Hepatocyte (in vitro differentiated cells): ENCODE measurements at regions not wholly inside any gene's neighbourhood (a gene's known extent, or its start where the extent isn't known, plus 50 kb on each side); places are given as distances from the start of the nearest gene placed in this dataset.

ENCODE experiments used
- DNase-seq: peaks from one replicate; pipeline ENCODE4 v3.0.0-alpha.2; 2016; ENCODE audit warnings: low spot score
- H2AFZ ChIP-seq: fragments of 200-600 bp; sonication (generic); 2 replicates; pipeline ENCODE4 v1.6.0; 2016; ENCODE audit warnings: antibody characterized with exemption, mild to moderate bottlenecking
- H3K27ac ChIP-seq: fragments of 200-600 bp; sonication (generic); 2 replicates; pipeline ENCODE4 v1.5.1; 2016; ENCODE audit warnings: mild to moderate bottlenecking
- H3K27me3 ChIP-seq: fragments of 200-600 bp; sonication (generic); 2 replicates; pipeline ENCODE4 v1.6.1; 2016
- H3K36me3 ChIP-seq: fragments of 200-600 bp; sonication (generic); replicated peaks from 2 replicates; pipeline ENCODE4 v1.5.1; 2016; ENCODE audit warnings: low read depth; ENCODE audit not compliant: insufficient read depth
- H3K4me1 ChIP-seq: fragments of 200-600 bp; sonication (generic); 2 replicates; pipeline ENCODE4 v1.5.1; 2016; ENCODE audit warnings: mild to moderate bottlenecking, moderate library complexity; ENCODE audit not compliant: insufficient read depth
- H3K4me2 ChIP-seq: fragments of 200-600 bp; sonication (generic); 2 replicates; pipeline ENCODE4 v1.6.0; 2016
- H3K4me3 ChIP-seq: fragments of 200-600 bp; sonication (generic); 2 replicates; pipeline ENCODE4 v1.5.1; 2016; ENCODE audit warnings: mild to moderate bottlenecking
- H3K79me2 ChIP-seq: fragments of 200-600 bp; sonication (generic); 2 replicates; pipeline ENCODE4 v1.6.0; 2017; ENCODE audit warnings: mild to moderate bottlenecking
- H3K9me2 ChIP-seq: fragments of 200-600 bp; sonication (generic); replicated peaks from 2 replicates; pipeline ENCODE4 v1.6.0; 2017; ENCODE audit warnings: mild to moderate bottlenecking; ENCODE audit not compliant: insufficient read depth
- H3K9me3 ChIP-seq: fragments of 200-600 bp; sonication (generic); 2 replicates; pipeline ENCODE4 v1.5.1; 2016; ENCODE audit warnings: low read depth, mild to moderate bottlenecking
- H4K20me1 ChIP-seq: fragments of 200-600 bp; sonication (generic); 2 replicates; pipeline ENCODE4 v1.6.0; 2016; ENCODE audit warnings: mild to moderate bottlenecking; ENCODE audit not compliant: insufficient read depth, poor library complexity, severe bottlenecking
- EZH2 ChIP-seq: fragments of 200-600 bp; sonication (generic); IDR thresholded peaks from 2 replicates; pipeline ENCODE4 v1.6.1; 2016; ENCODE audit warnings: antibody characterized with exemption, mild to moderate bottlenecking, borderline replicate concordance
- EZH2phosphoT487 ChIP-seq: fragments of 200-600 bp; sonication (generic); IDR thresholded peaks from one replicate; pipeline ENCODE4 v1.6.1; 2018; ENCODE audit warnings: antibody characterized with exemption, mild to moderate bottlenecking, low read depth, moderate library complexity; ENCODE audit not compliant: unreplicated experiment, severe bottlenecking
- WGBS: methylation state at CpG from one replicate; pipeline ENCODE4 v1.1.6; 2016; ENCODE audit warnings: low lambda C conversion rate; ENCODE audit errors: missing lambda C conversion rate; 5-methylcytosine and 5-hydroxymethylcytosine counted together
- TF ChIP-seq, protein P1 (sequence below): fragments of 200-600 bp; sonication (generic); IDR thresholded peaks from 2 replicates; pipeline ENCODE4 v1.5.1; 2016; ENCODE audit warnings: antibody characterized with exemption, mild to moderate bottlenecking; ENCODE audit not compliant: poor library complexity

DNA sequence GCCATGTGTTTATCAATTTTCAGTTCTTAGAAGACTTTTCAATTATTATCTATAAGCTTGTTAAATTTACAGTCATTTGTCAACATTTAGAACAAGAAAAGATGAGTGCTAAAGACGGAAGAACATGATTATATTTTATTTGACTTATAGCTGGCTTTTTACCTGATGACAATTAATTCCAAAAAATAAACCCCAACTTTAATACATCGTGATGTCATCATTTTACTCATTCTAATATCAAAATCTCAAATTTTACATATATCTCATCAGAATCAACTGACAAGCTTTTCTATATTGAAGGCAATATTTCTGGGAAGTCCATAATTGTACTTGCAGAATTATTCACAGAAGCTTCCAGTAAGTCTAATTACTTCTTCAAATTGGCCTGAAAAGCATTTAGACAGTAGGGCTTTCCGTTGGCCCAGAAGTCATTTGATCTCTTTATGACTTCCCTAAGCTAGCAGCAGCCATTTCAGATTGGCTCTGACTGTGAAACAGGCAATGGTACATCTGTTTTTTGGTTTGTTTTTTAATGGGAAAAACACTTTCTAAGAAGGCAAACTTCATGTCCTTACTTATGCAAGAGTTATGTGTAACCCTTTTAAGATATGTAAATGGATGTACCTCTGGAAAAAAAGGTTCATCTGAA, 234.7 kb upstream of the PLSCR5 start:
- Histone ChIP-seq H3K9me2 (no peaks in the 10 kb centered on the region), H3K9me3 (no peaks in the 10 kb centered on the region), H3K4me3 (no peak overlapping the region), H2AFZ (no peak overlapping the region), H3K36me3 (no peaks in the 10 kb centered on the region), H3K79me2 (no peaks in the 10 kb centered on the region), H4K20me1 (no peaks in the 10 kb centered on the region), H3K4me2 (no peak overlapping the region), H3K27ac (no peak overlapping the region), H3K4me1 (no peaks in the 10 kb centered on the region), H3K27me3 (no peaks in the 10 kb centered on the region)
- TF ChIP-seq EZH2: no peak
- WGBS: 62% methylated on average over 3 of the region's 3 CpGs
- DNase-seq: no peak

DNA sequence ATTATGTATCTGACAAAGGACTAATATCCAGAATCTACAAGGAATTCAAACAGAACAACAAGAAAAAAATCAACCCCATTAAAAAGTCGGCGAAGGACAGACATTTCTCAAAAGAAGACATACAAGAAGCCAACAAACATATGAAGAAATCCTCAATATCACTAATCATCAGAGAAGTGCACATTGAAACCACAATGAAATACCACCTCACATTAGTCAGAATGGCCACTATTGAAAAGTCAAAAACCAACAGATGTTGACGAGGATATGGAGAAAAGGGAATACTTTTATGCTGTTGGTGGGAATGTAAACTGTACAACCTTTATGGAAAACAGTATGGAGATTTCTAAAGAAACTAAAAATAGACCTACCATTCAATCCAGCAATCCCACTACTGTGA, 233.1 kb upstream of the PLSCR5 start:
- H3K27ac ChIP-seq: no peak overlapping the region
- no peaks in the 10 kb centered on the region for H3K9me2 ChIP-seq
- H3K9me3 ChIP-seq: no peaks in the 10 kb centered on the region
- no peak for DNase-seq
- H3K4me1 ChIP-seq: no peaks in the 10 kb centered on the region
- TF ChIP-seq, protein P1, sequence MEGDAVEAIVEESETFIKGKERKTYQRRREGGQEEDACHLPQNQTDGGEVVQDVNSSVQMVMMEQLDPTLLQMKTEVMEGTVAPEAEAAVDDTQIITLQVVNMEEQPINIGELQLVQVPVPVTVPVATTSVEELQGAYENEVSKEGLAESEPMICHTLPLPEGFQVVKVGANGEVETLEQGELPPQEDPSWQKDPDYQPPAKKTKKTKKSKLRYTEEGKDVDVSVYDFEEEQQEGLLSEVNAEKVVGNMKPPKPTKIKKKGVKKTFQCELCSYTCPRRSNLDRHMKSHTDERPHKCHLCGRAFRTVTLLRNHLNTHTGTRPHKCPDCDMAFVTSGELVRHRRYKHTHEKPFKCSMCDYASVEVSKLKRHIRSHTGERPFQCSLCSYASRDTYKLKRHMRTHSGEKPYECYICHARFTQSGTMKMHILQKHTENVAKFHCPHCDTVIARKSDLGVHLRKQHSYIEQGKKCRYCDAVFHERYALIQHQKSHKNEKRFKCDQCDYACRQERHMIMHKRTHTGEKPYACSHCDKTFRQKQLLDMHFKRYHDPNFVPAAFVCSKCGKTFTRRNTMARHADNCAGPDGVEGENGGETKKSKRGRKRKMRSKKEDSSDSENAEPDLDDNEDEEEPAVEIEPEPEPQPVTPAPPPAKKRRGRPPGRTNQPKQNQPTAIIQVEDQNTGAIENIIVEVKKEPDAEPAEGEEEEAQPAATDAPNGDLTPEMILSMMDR: no peak
- no peak for TF ChIP-seq EZH2phosphoT487
- TF ChIP-seq EZH2: no peak
- WGBS: 97% methylated on average over 3 of the region's 3 CpGs
- H3K79me2 ChIP-seq: no peaks in the 10 kb centered on the region
- no peak overlapping the region for H2AFZ ChIP-seq
- H4K20me1 ChIP-seq: no peaks in the 10 kb centered on the region
- H3K27me3 ChIP-seq: no peaks in the 10 kb centered on the region
- no peaks in the 10 kb centered on the region for H3K36me3 ChIP-seq
- no peak overlapping the region for H3K4me2 ChIP-seq
- H3K4me3 ChIP-seq: no peak overlapping the region

DNA sequence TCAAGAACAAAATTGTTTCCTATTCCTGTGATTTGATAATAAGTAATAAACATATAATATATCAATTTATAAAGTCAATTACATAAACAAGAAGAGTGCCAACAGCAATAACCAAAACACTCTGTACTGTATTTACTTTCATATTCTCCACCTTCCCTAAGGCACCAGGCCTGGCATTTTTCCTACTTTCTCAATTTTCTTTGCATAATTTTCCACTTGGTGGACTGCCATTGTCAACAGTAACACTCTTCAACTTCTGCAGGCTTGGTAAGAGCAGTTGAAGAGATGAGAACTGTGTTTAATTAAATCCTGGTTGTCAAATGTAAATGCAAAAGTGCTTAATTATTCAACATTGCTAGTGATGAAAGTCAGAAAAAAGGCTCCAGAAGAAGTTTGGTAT, 229.8 kb upstream of the PLSCR5 start:
- no peaks in the 10 kb centered on the region for H4K20me1 ChIP-seq
- H3K4me3 ChIP-seq: no peak overlapping the region
- H3K36me3 ChIP-seq: no peaks in the 10 kb centered on the region
- no peaks in the 10 kb centered on the region for H3K79me2 ChIP-seq
- H3K4me2 ChIP-seq: no peak overlapping the region
- H3K27ac ChIP-seq: no peak overlapping the region
- no peaks in the 10 kb centered on the region for H3K4me1 ChIP-seq
- TF ChIP-seq EZH2 (no peak), EZH2phosphoT487 (no peak)
- TF ChIP-seq, protein P1: no peak
- no peaks in the 10 kb centered on the region for H3K9me2 ChIP-seq
- no peak for DNase-seq
- H3K9me3 ChIP-seq: no peaks in the 10 kb centered on the region
- no peak overlapping the region for H2AFZ ChIP-seq
- H3K27me3 ChIP-seq: no peaks in the 10 kb centered on the region

DNA sequence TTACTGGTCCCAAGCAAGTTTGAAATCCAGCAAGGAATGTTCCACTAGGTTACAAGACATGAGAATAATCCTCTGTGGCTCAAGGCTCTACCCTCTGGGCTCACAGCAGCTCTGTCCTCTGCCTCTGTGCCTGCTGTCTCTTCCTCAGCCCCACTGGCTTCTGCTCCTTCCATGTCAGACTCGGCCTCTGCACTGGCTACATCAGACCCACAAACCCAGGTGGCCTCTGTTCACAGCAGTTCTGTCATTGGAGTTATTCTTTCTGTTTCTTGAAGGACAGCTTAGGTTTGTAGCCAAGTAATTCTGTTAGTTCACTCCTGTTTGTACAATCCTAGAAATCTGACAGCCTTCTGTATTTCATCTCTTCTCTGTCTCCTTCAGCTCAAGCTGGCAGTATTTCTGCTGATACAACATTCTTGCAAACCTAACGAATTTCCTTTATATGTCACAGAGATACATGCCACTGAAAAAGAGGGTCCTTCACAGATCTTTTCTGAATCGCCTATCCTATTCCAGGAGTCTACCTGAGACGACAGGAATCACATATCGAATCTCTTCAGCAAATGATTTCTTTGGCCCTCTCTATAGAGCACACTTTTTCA, 227.8 kb upstream of the PLSCR5 start:
- TF ChIP-seq EZH2 (no peak), EZH2phosphoT487 (no peak)
- TF ChIP-seq, protein P1: no peak
- Histone ChIP-seq H4K20me1 (no peaks in the 10 kb centered on the region), H3K79me2 (no peaks in the 10 kb centered on the region), H3K4me1 (no peaks in the 10 kb centered on the region), H3K9me2 (no peaks in the 10 kb centered on the region), H3K4me3 (no peak overlapping the region), H3K27ac (no peak overlapping the region), H3K27me3 (no peaks in the 10 kb centered on the region), H3K9me3 (no peaks in the 10 kb centered on the region), H3K4me2 (no peak overlapping the region), H3K36me3 (no peaks in the 10 kb centered on the region), H2AFZ (no peak overlapping the region)
- 83% methylated on average over 5 of the region's 5 CpGs for WGBS
- DNase-seq: no peak
